ENCODE measurements at regions not wholly inside any gene's neighbourhood (a gene's known extent, or its start where the extent isn't known, plus 50 kb on each side); places are given as distances from the start of the nearest gene placed in this dataset.

DNA sequence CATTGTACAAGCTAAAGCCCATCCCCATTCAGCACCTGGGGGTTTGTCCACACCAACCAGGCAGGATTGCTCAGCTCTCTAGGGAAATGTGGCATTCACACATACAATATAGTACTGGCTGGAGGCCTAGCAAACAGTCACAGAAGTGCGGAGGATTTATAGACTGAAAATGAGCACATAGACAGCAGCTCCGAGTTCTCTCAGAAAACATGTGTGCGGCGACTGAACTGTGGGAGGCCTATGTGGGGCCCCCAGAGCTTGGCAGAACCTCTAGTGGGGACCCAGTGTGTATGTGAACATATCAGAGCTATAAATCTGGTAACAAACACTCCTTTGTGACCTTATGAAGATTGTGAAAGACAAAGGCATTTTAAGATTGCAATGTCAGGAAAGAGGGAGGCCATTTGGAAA, 431.1 kb downstream of the DTWD2 start:
- TF ChIP-seq, protein P1, sequence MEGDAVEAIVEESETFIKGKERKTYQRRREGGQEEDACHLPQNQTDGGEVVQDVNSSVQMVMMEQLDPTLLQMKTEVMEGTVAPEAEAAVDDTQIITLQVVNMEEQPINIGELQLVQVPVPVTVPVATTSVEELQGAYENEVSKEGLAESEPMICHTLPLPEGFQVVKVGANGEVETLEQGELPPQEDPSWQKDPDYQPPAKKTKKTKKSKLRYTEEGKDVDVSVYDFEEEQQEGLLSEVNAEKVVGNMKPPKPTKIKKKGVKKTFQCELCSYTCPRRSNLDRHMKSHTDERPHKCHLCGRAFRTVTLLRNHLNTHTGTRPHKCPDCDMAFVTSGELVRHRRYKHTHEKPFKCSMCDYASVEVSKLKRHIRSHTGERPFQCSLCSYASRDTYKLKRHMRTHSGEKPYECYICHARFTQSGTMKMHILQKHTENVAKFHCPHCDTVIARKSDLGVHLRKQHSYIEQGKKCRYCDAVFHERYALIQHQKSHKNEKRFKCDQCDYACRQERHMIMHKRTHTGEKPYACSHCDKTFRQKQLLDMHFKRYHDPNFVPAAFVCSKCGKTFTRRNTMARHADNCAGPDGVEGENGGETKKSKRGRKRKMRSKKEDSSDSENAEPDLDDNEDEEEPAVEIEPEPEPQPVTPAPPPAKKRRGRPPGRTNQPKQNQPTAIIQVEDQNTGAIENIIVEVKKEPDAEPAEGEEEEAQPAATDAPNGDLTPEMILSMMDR (conservative IDR thresholded peaks at IDR 0.05; ENCODE audit: low read depth in 2 of 2) = no peak
- TF ChIP-seq, protein P2, sequence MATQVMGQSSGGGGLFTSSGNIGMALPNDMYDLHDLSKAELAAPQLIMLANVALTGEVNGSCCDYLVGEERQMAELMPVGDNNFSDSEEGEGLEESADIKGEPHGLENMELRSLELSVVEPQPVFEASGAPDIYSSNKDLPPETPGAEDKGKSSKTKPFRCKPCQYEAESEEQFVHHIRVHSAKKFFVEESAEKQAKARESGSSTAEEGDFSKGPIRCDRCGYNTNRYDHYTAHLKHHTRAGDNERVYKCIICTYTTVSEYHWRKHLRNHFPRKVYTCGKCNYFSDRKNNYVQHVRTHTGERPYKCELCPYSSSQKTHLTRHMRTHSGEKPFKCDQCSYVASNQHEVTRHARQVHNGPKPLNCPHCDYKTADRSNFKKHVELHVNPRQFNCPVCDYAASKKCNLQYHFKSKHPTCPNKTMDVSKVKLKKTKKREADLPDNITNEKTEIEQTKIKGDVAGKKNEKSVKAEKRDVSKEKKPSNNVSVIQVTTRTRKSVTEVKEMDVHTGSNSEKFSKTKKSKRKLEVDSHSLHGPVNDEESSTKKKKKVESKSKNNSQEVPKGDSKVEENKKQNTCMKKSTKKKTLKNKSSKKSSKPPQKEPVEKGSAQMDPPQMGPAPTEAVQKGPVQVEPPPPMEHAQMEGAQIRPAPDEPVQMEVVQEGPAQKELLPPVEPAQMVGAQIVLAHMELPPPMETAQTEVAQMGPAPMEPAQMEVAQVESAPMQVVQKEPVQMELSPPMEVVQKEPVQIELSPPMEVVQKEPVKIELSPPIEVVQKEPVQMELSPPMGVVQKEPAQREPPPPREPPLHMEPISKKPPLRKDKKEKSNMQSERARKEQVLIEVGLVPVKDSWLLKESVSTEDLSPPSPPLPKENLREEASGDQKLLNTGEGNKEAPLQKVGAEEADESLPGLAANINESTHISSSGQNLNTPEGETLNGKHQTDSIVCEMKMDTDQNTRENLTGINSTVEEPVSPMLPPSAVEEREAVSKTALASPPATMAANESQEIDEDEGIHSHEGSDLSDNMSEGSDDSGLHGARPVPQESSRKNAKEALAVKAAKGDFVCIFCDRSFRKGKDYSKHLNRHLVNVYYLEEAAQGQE (IDR thresholded peaks at IDR 0.05; ENCODE audit: unreplicated experiment) = no peak
- no peak for TF ChIP-seq POLR2AphosphoS5 (IDR thresholded peaks at IDR 0.05; ENCODE audit: low read depth)

All from GM23338 (cell line).